Osteocyte (in vitro differentiated cells): ENCODE measurements at regions not wholly inside any gene's neighbourhood (a gene's known extent, or its start where the extent isn't known, plus 50 kb on each side); places are given as distances from the start of the nearest gene placed in this dataset.

Source experiments
- DNase-seq: peaks from one replicate; pipeline ENCODE4 v3.0.0; 2021; ENCODE audit warnings: mixed read lengths; ENCODE audit not compliant: unreplicated experiment; ENCODE audit errors: extremely low spot score
- H3K27ac Mint-ChIP-seq: one replicate; pipeline ENCODE4 v1.8.0; 2021; ENCODE audit warnings: mild to moderate bottlenecking, mixed read lengths; ENCODE audit not compliant: unreplicated experiment
- H3K27me3 Mint-ChIP-seq: one replicate; pipeline ENCODE4 v1.8.0; 2021; ENCODE audit warnings: mixed read lengths; ENCODE audit not compliant: unreplicated experiment
- H3K36me3 Mint-ChIP-seq: one replicate; pipeline ENCODE4 v1.8.0; 2021; ENCODE audit warnings: mixed read lengths; ENCODE audit not compliant: unreplicated experiment
- H3K4me1 Mint-ChIP-seq: one replicate; pipeline ENCODE4 v1.8.0; 2021; ENCODE audit warnings: mixed read lengths; ENCODE audit not compliant: unreplicated experiment
- H3K4me3 Mint-ChIP-seq: one replicate; pipeline ENCODE4 v1.8.0; 2021; ENCODE audit warnings: mild to moderate bottlenecking, moderate library complexity, mixed read lengths; ENCODE audit not compliant: unreplicated experiment
- H3K9me3 Mint-ChIP-seq: one replicate; pipeline ENCODE4 v1.8.0; 2021; ENCODE audit warnings: mixed read lengths; ENCODE audit not compliant: unreplicated experiment
- TF ChIP-seq, protein P1 (sequence below): fragments of 200-600 bp; sonication (generic); IDR thresholded peaks from 2 replicates; pipeline ENCODE4 v1.5.0; 2021; ENCODE audit warnings: antibody characterized with exemption, mild to moderate bottlenecking, moderate library complexity

DNA sequence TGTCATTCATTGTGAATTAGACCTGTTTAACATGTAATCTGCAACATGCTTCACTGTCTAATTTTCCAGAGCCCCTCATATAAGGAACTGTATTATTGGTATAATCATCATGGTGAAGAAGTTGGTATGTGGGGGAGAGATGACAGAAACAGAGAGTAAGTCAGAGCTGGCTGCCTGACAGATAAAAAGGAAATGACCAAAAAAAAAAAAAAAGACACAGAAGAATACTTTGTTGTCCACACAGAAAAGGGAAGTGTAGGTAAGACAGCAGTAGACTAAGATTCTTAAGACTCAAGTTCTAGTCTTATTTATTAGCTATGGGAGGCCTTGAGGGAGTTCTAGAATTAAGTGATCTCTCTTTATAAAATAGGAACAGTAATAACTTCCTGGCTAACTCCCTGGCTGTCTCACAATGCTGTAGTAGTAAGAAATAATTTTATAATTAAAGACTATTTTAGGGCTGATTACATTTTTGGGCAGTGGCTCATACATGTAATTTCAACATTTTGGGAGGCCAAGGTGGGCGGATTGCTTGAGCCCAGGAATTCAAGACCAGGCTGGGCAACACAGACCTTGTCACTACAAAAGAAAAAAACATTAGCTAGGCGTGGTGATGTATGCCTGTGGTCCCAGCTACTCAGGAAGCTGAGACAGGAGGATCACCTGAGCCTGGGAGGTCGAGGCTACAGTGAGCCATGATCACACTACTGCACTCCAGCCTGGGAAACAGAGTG lies 102.5 kb downstream of the PRL start:
- TF ChIP-seq, protein P1, sequence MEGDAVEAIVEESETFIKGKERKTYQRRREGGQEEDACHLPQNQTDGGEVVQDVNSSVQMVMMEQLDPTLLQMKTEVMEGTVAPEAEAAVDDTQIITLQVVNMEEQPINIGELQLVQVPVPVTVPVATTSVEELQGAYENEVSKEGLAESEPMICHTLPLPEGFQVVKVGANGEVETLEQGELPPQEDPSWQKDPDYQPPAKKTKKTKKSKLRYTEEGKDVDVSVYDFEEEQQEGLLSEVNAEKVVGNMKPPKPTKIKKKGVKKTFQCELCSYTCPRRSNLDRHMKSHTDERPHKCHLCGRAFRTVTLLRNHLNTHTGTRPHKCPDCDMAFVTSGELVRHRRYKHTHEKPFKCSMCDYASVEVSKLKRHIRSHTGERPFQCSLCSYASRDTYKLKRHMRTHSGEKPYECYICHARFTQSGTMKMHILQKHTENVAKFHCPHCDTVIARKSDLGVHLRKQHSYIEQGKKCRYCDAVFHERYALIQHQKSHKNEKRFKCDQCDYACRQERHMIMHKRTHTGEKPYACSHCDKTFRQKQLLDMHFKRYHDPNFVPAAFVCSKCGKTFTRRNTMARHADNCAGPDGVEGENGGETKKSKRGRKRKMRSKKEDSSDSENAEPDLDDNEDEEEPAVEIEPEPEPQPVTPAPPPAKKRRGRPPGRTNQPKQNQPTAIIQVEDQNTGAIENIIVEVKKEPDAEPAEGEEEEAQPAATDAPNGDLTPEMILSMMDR, result no peak
- no peak for DNase-seq
- Mint-ChIP-seq H3K4me3 (no peak overlapping the region), H3K36me3 (peaks cover 4% of the 10 kb centered on the region), H3K27me3 (no peaks in the 10 kb centered on the region), H3K4me1 (peaks cover 57% of the 10 kb centered on the region), H3K9me3 (peaks cover 4% of the 10 kb centered on the region), H3K27ac (no peak overlapping the region)

DNA sequence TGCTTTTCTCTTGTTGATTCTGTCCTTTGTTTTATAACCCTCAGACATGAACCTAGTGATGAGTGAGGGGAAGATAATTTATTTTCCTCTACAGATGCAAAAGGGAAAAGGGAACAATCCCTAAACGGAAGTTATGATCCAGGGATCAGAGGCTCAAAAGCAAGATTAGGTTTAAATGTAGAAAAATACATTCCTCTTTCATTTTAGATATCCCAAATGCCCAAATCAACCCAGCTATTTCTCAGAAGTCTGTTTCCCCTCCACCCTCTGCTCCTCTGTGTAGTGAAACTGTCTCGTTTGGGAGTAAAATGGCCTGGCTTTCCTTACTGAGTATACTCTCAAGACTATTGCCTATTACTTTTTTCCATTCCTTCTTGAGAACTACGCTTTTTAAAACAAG lies 97.1 kb downstream of the PRL start:
- Mint-ChIP-seq H3K27me3 (no peaks in the 10 kb centered on the region), H3K4me3 (no peak overlapping the region), H3K9me3 (peaks cover 4% of the 10 kb centered on the region), H3K27ac (no peak overlapping the region), H3K36me3 (peaks cover 4% of the 10 kb centered on the region), H3K4me1 (peaks cover 44% of the 10 kb centered on the region)
- TF ChIP-seq, protein P1, result no peak
- no peak for DNase-seq

DNA sequence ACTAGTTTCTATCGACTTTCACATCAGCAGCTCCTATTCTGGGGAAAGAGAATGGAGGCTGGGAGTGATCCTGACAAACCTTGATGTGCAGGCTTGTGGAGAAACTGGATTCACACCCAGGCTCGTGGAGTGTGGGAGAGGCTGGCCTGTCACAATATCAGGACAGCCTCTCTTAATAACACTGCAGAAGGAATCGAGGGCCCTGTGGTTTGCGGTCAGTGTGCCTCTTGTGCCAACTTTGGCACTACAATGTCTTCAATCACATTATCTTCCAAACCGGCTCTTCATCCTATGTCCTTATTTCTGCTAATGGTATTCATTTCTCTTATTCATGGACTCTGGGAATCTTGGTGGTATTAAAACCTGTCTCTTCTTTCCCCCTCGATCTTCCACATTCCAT lies 92.7 kb downstream of the PRL start:
- Mint-ChIP-seq H3K4me3 (no peak overlapping the region), H3K4me1 (peaks cover 7% of the 10 kb centered on the region), H3K9me3 (no peaks in the 10 kb centered on the region), H3K36me3 (no peaks in the 10 kb centered on the region), H3K27me3 (no peaks in the 10 kb centered on the region), H3K27ac (no peak overlapping the region)
- DNase-seq, result no peak
- TF ChIP-seq, protein P1, result no peak

DNA sequence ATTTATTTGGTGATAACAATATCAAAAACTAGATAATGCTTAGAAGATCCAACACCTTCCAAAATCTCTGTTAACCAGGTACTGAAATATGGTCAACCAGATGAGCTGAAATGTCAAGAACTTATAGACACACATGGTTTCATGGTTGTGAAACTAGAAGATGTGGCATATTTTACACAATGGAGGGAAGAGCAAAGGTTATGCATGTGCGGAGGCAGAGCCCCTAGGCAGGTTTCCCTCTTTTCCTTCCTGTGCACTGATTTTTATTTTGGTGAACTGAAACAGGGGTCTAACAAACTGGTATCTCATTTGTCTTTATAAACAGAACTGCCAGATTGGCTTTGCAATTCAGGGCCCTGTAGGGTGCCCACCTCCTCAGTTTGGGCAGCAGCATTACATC lies 91.6 kb downstream of the PRL start:
- TF ChIP-seq, protein P1, result no peak
- Mint-ChIP-seq H3K9me3 (no peaks in the 10 kb centered on the region), H3K4me3 (no peak overlapping the region)

DNA sequence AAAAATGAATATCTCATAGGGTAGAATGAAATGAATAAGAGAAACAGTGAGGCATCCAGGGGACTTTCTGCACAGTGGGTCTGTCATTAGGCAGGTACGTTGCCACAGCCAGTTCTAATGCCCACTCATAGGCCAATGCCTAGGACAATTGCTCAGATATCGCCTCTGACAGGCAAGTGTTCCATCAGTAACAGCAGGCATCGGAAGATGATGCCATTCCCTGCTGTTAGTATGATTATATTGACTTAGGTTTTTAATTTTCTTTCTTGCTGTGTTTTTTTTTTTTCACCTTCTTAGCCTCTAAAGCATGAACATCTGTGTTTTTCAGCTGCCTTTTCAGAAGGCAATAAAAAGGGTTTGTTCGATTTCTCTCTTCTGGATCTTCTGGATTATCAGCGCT lies 90.7 kb downstream of the PRL start:
- DNase-seq, result no peak
- no peaks in the 10 kb centered on the region for H3K36me3 Mint-ChIP-seq
- H3K4me3 Mint-ChIP-seq, result no peak overlapping the region
- H3K27me3 Mint-ChIP-seq, result no peaks in the 10 kb centered on the region
- TF ChIP-seq, protein P1, result no peak
- no peaks in the 10 kb centered on the region for H3K9me3 Mint-ChIP-seq
- no peak overlapping the region for H3K27ac Mint-ChIP-seq
- H3K4me1 Mint-ChIP-seq, result peaks cover 7% of the 10 kb centered on the region

More for the DNA sequence above, 91.6 kb downstream of the PRL start:
- H3K4me1 Mint-ChIP-seq, result peaks cover 7% of the 10 kb centered on the region
- H3K36me3 Mint-ChIP-seq, result no peaks in the 10 kb centered on the region
- DNase-seq, result no peak
- no peaks in the 10 kb centered on the region for H3K27me3 Mint-ChIP-seq
- no peak overlapping the region for H3K27ac Mint-ChIP-seq
